OCI-LY7 (cell line): ENCODE measurements at regions not wholly inside any gene's neighbourhood (a gene's known extent, or its start where the extent isn't known, plus 50 kb on each side); places are given as distances from the start of the nearest gene placed in this dataset.

ENCODE experiments used
- BruUV-seq: library from RNA; stranded (reverse); fragments of 400-500 nt; replicated peaks from 2 replicates; lab custom pipeline; 2021; lab: Mats Ljungman, UMichigan
- CTCF ChIA-PET: fragments of 300-600 bp; sonication (Branson Sonifier 250); formaldehyde crosslinking; loops from one replicate; lab custom pipeline; 2022; ENCODE audit warnings: antibody characterized with exemption; ENCODE audit not compliant: unreplicated experiment; lab: Charles Lee
- POLR2A ChIA-PET: fragments of 300-600 bp; sonication (Branson Sonifier 250); formaldehyde crosslinking; loops from one replicate; lab custom pipeline; 2022; ENCODE audit warnings: antibody characterized with exemption; lab: Charles Lee
- DNase-seq: peaks from one replicate; pipeline ENCODE4 v3.0.0-alpha.2; 2015; ENCODE audit warnings: low spot score
- H2AFZ ChIP-seq: fragments of 200-600 bp; sonication (generic), shearing (Covaris generic); 2 replicates; pipeline ENCODE4 v1.6.1; 2014; ENCODE audit warnings: mild to moderate bottlenecking, antibody characterized with exemption, low read length, moderate library complexity
- H3K27ac ChIP-seq: fragments of 200-600 bp; sonication (generic); 2 replicates; pipeline ENCODE4 v1.5.1; 2014; ENCODE audit warnings: mixed run types, low read depth, mild to moderate bottlenecking, moderate library complexity, low read length, inconsistent platforms; ENCODE audit not compliant: poor library complexity, severe bottlenecking
- H3K36me3 ChIP-seq: fragments of 200-600 bp; sonication (generic); 2 replicates; pipeline ENCODE4 v1.6.1; 2014; ENCODE audit warnings: mild to moderate bottlenecking, antibody characterized with exemption, low read length, moderate library complexity, mixed read lengths; ENCODE audit not compliant: insufficient read depth
- H3K4me1 ChIP-seq: fragments of 200-600 bp; sonication (generic); 2 replicates; pipeline ENCODE4 v1.5.1; 2014; ENCODE audit warnings: mild to moderate bottlenecking, low read length; ENCODE audit not compliant: insufficient read depth, poor library complexity, severe bottlenecking
- H3K4me2 ChIP-seq: fragments of 200-600 bp; sonication (generic); 2 replicates; pipeline ENCODE4 v1.6.1; 2014; ENCODE audit warnings: mild to moderate bottlenecking, low read length
- H3K4me3 ChIP-seq: fragments of 200-600 bp; sonication (generic); 2 replicates; pipeline ENCODE4 v1.5.1; 2014; ENCODE audit warnings: mild to moderate bottlenecking, low read depth, low read length; ENCODE audit not compliant: poor library complexity, severe bottlenecking
- H3K79me2 ChIP-seq: fragments of 200-600 bp; sonication (generic); 2 replicates; pipeline ENCODE4 v1.6.1; 2016; ENCODE audit warnings: low read depth, mild to moderate bottlenecking, low read length, moderate library complexity, mixed read lengths; ENCODE audit not compliant: insufficient read depth
- H3K9me2 ChIP-seq: fragments of 200-600 bp; sonication (generic); 2 replicates; pipeline ENCODE4 v1.6.1; 2016; ENCODE audit warnings: mild to moderate bottlenecking, low read length, mixed read lengths; ENCODE audit not compliant: insufficient read depth
- H3K9me3 ChIP-seq: fragments of 200-600 bp; sonication (generic); 2 replicates; pipeline ENCODE4 v1.6.1; 2014; ENCODE audit warnings: mild to moderate bottlenecking, mixed run types, low read length, mixed read lengths
- H4K20me1 ChIP-seq: fragments of 200-600 bp; sonication (generic); 2 replicates; pipeline ENCODE4 v1.6.1; 2014; ENCODE audit warnings: mild to moderate bottlenecking, antibody characterized with exemption, low read length, moderate library complexity, mixed read lengths; ENCODE audit not compliant: insufficient read depth
- CTCF ChIP-seq: fragments of 200-600 bp; sonication (generic); conservative IDR thresholded peaks from 2 replicates; pipeline ENCODE4 v1.5.1; 2014; ENCODE audit warnings: mild to moderate bottlenecking, antibody characterized with exemption, low read length, moderate library complexity, mixed read lengths
- EZH2phosphoT487 ChIP-seq: fragments of 200-600 bp; sonication (generic); IDR thresholded peaks from 2 replicates; pipeline ENCODE4 v1.6.1; 2018; ENCODE audit warnings: low read depth, borderline replicate concordance, mild to moderate bottlenecking, mixed run types, antibody characterized with exemption, low read length, moderate library complexity, mixed read lengths
- intact Hi-C: fragments of 100-400 bp; cut with micrococcal nuclease; formaldehyde crosslinking; loops from one replicate; pipeline ENCODE4 v1.10.0; 2022; ENCODE audit not compliant: unreplicated experiment

GRCh38 chr7:79610313-79610712, 156.8 kb upstream of the MAGI2 start:
- no peak overlapping the region for H3K27ac ChIP-seq
- no peaks in the 10 kb centered on the region for H4K20me1 ChIP-seq
- TF ChIP-seq EZH2phosphoT487 (no peak), CTCF (no peak)
- H3K4me2 ChIP-seq: no peak overlapping the region
- no peaks in the 10 kb centered on the region for H3K9me3 ChIP-seq
- H3K79me2 ChIP-seq: no peaks in the 10 kb centered on the region
- intact Hi-C loops: no loop called here
- no peak for DNase-seq
- no peak overlapping the region for H3K4me3 ChIP-seq
- no TSS peak for BruUV-seq
- POLR2A ChIA-PET: no interaction called here
- CTCF ChIA-PET: no interaction called here
- no peaks in the 10 kb centered on the region for H3K9me2 ChIP-seq
- H3K36me3 ChIP-seq: no peaks in the 10 kb centered on the region
- H3K4me1 ChIP-seq: no peaks in the 10 kb centered on the region
- no peak overlapping the region for H2AFZ ChIP-seq

GRCh38 chr7:79608005-79608404, 154.5 kb upstream of the MAGI2 start:
- H3K9me2 ChIP-seq: no peaks in the 10 kb centered on the region
- BruUV-seq: no TSS peak
- intact Hi-C loops: no loop called here
- ChIA-PET POLR2A (interaction anchor here (0.9 kb wide), 1 partner anchor 203 kb away, joined by 3 read pairs; no protein-coding TSS in a partner anchor), CTCF (no interaction called here)
- no peaks in the 10 kb centered on the region for H3K79me2 ChIP-seq
- no peaks in the 10 kb centered on the region for H4K20me1 ChIP-seq
- H3K27ac ChIP-seq: no peak overlapping the region
- H3K4me3 ChIP-seq: no peak overlapping the region
- no peak overlapping the region for H2AFZ ChIP-seq
- no peaks in the 10 kb centered on the region for H3K4me1 ChIP-seq
- DNase-seq: no peak
- H3K4me2 ChIP-seq: no peak overlapping the region
- TF ChIP-seq EZH2phosphoT487: no peak
- TF ChIP-seq CTCF: no peak
- no peaks in the 10 kb centered on the region for H3K36me3 ChIP-seq
- no peaks in the 10 kb centered on the region for H3K9me3 ChIP-seq

GRCh38 chr7:79604841-79605240, 151.4 kb upstream of the MAGI2 start:
- no peak for DNase-seq
- CTCF ChIA-PET: no interaction called here
- H3K4me1 ChIP-seq: no peaks in the 10 kb centered on the region
- no TSS peak for BruUV-seq
- H3K27ac ChIP-seq: no peak overlapping the region
- intact Hi-C loops: no loop called here
- no peak overlapping the region for H3K4me2 ChIP-seq
- POLR2A ChIA-PET: interaction anchor here (0.6 kb wide), 1 partner anchor 883 kb away, joined by 4 read pairs; no protein-coding TSS in a partner anchor
- no peaks in the 10 kb centered on the region for H3K9me2 ChIP-seq
- no peaks in the 10 kb centered on the region for H3K36me3 ChIP-seq
- no peak overlapping the region for H3K4me3 ChIP-seq
- H3K9me3 ChIP-seq: no peaks in the 10 kb centered on the region
- no peak overlapping the region for H2AFZ ChIP-seq
- no peak for TF ChIP-seq EZH2phosphoT487
- no peak for TF ChIP-seq CTCF
- no peaks in the 10 kb centered on the region for H4K20me1 ChIP-seq
- H3K79me2 ChIP-seq: no peaks in the 10 kb centered on the region
